Retinal pigment epithelial cell (primary cell): ENCODE measurements at regions not wholly inside any gene's neighbourhood (a gene's known extent, or its start where the extent isn't known, plus 50 kb on each side); places are given as distances from the start of the nearest gene placed in this dataset.
A peak's percentile ranks its signal among the peaks of the same experiment; 100 is the strongest.

Experiments used
- DNase-seq: peaks from one replicate; pipeline ENCODE4 v3.0.0-alpha.2; 2010; ENCODE audit warnings: low read depth
- H3K4me3 ChIP-seq: 2 replicates; pipeline ENCODE4 v1.5.1; 2011; ENCODE audit warnings: mild to moderate bottlenecking, low read length, control low read depth, moderate library complexity
- CTCF ChIP-seq: conservative IDR thresholded peaks from 2 replicates; pipeline ENCODE4 v1.5.1; 2011; ENCODE audit warnings: low read depth, low read length, control low read depth, inconsistent platforms

GRCh38 chr1:94708811-94709210 is 111.3 kb upstream of the SLC44A3 start:
- DNase-seq: no peak
- H3K4me3 ChIP-seq: no peak overlapping the region
- no peak for TF ChIP-seq CTCF

GRCh38 chr1:94708299-94708685 is 111.9 kb upstream of the SLC44A3 start:
- no peak for TF ChIP-seq CTCF
- DNase-seq: no peak
- H3K4me3 ChIP-seq: no peak overlapping the region

GRCh38 chr1:94707321-94708298 is 112.5 kb upstream of the SLC44A3 start:
- TF ChIP-seq CTCF: no peak
- DNase-seq: no peak
- H3K4me3 ChIP-seq: no peak overlapping the region

- no peak overlapping the region for H3K4me3 ChIP-seq
- no peak for DNase-seq
- no peak for TF ChIP-seq CTCF
Observed at GRCh38 chr1:94702442-94702815, 117.7 kb upstream of the SLC44A3 start.

GRCh38 chr1:94701796-94702441 is 118.2 kb upstream of the SLC44A3 start:
- no peak overlapping the region for H3K4me3 ChIP-seq
- DNase-seq: no peak
- no peak for TF ChIP-seq CTCF

- no peak overlapping the region for H3K4me3 ChIP-seq
- DNase-seq: peak; percentile 13
- no peak for TF ChIP-seq CTCF
Observed at GRCh38 chr1:94698759-94699502, 121.2 kb upstream of the SLC44A3 start.
